AG09309 (cell line): ENCODE measurements at regions not wholly inside any gene's neighbourhood (a gene's known extent, or its start where the extent isn't known, plus 50 kb on each side); places are given as distances from the start of the nearest gene placed in this dataset.

Source experiments
- DNase-seq: peaks from one replicate; pipeline ENCODE4 v3.0.0-alpha.2; 2010; ENCODE audit warnings: low read depth
- H3K4me3 ChIP-seq: 2 replicates; pipeline ENCODE4 v1.5.1; 2011; ENCODE audit warnings: mild to moderate bottlenecking, low read depth, low read length, moderate library complexity; ENCODE audit not compliant: control insufficient read depth
- CTCF ChIP-seq: IDR thresholded peaks from 2 replicates; pipeline ENCODE4 v1.5.1; 2011; ENCODE audit warnings: mild to moderate bottlenecking, low read depth, low read length, inconsistent platforms; ENCODE audit not compliant: insufficient read depth, control insufficient read depth; ENCODE audit errors: missing control alignments

- H3K4me3 ChIP-seq = no peak overlapping the region
- DNase-seq = no peak
- no peak for TF ChIP-seq CTCF
Observed at GRCh38 chr18:37869051-37869450, 303.5 kb upstream of the CELF4 start.

GRCh38 chr18:37864122-37864521 lies 298.5 kb upstream of the CELF4 start:
- no peak for TF ChIP-seq CTCF
- no peak overlapping the region for H3K4me3 ChIP-seq
- DNase-seq = no peak

GRCh38 chr18:37861981-37862380 lies 296.4 kb upstream of the CELF4 start:
- DNase-seq = no peak
- no peak overlapping the region for H3K4me3 ChIP-seq
- TF ChIP-seq CTCF = no peak

GRCh38 chr18:37854396-37854795 lies 288.8 kb upstream of the CELF4 start:
- TF ChIP-seq CTCF = no peak
- no peak overlapping the region for H3K4me3 ChIP-seq
- DNase-seq = no peak

- TF ChIP-seq CTCF = no peak
- DNase-seq = no peak
Observed at GRCh38 chr18:37853706-37854105, 288.1 kb upstream of the CELF4 start.

GRCh38 chr18:37852464-37852863 lies 286.9 kb upstream of the CELF4 start:
- H3K4me3 ChIP-seq = no peak overlapping the region
- no peak for DNase-seq
- no peak for TF ChIP-seq CTCF

More at GRCh38 chr18:37853706-37854105, 288.1 kb upstream of the CELF4 start:
- H3K4me3 ChIP-seq = no peak overlapping the region

- no peak for DNase-seq
- H3K4me3 ChIP-seq = no peak overlapping the region
- TF ChIP-seq CTCF = no peak
Observed at GRCh38 chr18:37847544-37847943, 281.9 kb upstream of the CELF4 start.
